ENCODE measurements at regions not wholly inside any gene's neighbourhood (a gene's known extent, or its start where the extent isn't known, plus 50 kb on each side); places are given as distances from the start of the nearest gene placed in this dataset.

- H3K27me3 ChIP-seq (ENCODE audit: insufficient read depth, low read length), result no peaks in the 10 kb centered on the region
- no peaks in the 10 kb centered on the region for H3K4me1 ChIP-seq (ENCODE audit: insufficient read depth, low read length)
- no peaks in the 10 kb centered on the region for H3K36me3 ChIP-seq (ENCODE audit: insufficient read depth, low read length)
- no peak overlapping the region for H3K4me3 ChIP-seq (ENCODE audit: low read length)
- H2AFZ ChIP-seq (ENCODE audit: low read depth, low read length), result no peak overlapping the region
- H3K9me3 ChIP-seq (ENCODE audit: low read length), result peaks cover 24% of the 10 kb centered on the region
Measured at GRCh38 chr15:95701410-95701809, 629.1 kb upstream of the NR2F2 start.

- Histone ChIP-seq H3K36me3 (ENCODE audit: insufficient read depth, low read length) (no peaks in the 10 kb centered on the region), H3K4me3 (ENCODE audit: low read length) (no peak overlapping the region), H2AFZ (ENCODE audit: low read depth, low read length) (no peak overlapping the region), H3K9me3 (ENCODE audit: low read length) (peaks cover 3% of the 10 kb centered on the region), H3K27me3 (ENCODE audit: insufficient read depth, low read length) (no peaks in the 10 kb centered on the region), H3K4me1 (ENCODE audit: insufficient read depth, low read length) (peaks cover 32% of the 10 kb centered on the region)
Measured at GRCh38 chr15:95709959-95710695, 620.4 kb upstream of the NR2F2 start.

DNA sequence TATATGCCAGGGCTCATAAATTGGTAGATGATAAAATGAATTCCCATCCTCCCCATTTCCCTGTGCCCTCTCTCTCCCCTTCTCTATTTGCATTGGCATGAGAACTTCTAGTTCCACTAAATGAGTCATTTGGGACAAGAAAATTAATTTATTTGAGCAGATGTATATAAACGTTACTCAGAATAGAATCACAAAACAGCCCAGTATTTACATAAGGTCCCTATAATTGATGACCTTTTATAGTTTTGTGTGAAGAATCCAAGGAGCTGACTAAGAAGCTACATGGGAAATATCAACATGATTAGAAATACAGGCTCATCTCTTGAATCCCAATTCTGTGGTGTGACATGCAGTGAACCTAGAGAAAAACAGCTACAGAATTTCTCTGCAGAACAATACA, 617.7 kb upstream of the NR2F2 start:
- H3K27me3 ChIP-seq (ENCODE audit: insufficient read depth, low read length), result no peaks in the 10 kb centered on the region
- H2AFZ ChIP-seq (ENCODE audit: low read depth, low read length), result no peak overlapping the region
- no peaks in the 10 kb centered on the region for H3K36me3 ChIP-seq (ENCODE audit: insufficient read depth, low read length)
- H3K4me3 ChIP-seq (ENCODE audit: low read length), result no peak overlapping the region
- H3K9me3 ChIP-seq (ENCODE audit: low read length), result no peaks in the 10 kb centered on the region
- H3K4me1 ChIP-seq (ENCODE audit: insufficient read depth, low read length), result peaks cover 51% of the 10 kb centered on the region

- peaks cover 52% of the 10 kb centered on the region for H3K4me1 ChIP-seq (ENCODE audit: insufficient read depth, low read length)
- no peaks in the 10 kb centered on the region for H3K27me3 ChIP-seq (ENCODE audit: insufficient read depth, low read length)
- H2AFZ ChIP-seq (ENCODE audit: low read depth, low read length), result no peak overlapping the region
- H3K9me3 ChIP-seq (ENCODE audit: low read length), result no peaks in the 10 kb centered on the region
- H3K36me3 ChIP-seq (ENCODE audit: insufficient read depth, low read length), result no peaks in the 10 kb centered on the region
- no peak overlapping the region for H3K4me3 ChIP-seq (ENCODE audit: low read length)
Measured at GRCh38 chr15:95713324-95713723, 617.2 kb upstream of the NR2F2 start.

DNA sequence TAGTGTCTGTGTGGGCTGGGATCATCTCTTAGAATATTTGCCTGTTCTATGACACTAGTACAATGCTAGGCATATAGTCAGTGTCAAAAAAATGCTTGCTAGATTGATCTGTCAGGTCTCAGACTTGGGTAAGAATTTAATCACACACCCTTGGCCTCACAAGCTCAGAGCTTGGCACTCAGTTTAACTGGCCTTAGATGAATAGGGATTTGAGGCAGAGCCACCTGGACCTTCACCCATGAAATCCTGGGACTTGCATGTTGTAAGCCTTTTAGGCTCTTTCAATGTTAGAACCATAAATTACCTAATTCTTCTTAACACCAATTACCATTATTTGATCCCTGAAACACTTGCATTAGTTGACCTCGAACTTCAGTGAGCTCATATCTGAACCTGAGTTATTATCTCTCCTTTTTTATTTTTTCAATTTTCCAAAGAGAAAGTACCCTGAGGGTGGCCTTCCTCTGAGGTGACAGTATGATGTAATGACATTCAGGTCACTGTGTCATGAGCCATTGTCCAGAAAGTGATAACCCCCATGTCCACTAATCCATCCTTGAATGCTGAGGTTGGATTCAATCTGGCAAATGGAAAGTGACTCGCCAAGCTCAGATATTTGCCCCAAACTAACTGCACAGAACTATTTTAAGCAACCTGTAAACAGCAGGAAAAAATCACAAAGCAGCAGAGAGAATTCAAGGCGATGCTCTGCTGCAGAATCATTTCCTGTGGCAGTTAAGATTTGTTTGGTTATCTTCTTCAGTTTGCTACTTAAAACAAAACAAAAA, 615.2 kb upstream of the NR2F2 start:
- H2AFZ ChIP-seq (ENCODE audit: low read depth, low read length), result no peak overlapping the region
- no peaks in the 10 kb centered on the region for H3K9me3 ChIP-seq (ENCODE audit: low read length)
- H3K4me1 ChIP-seq (ENCODE audit: insufficient read depth, low read length), result peaks cover 39% of the 10 kb centered on the region
- H3K27me3 ChIP-seq (ENCODE audit: insufficient read depth, low read length), result no peaks in the 10 kb centered on the region
- H3K36me3 ChIP-seq (ENCODE audit: insufficient read depth, low read length), result no peaks in the 10 kb centered on the region
- no peak overlapping the region for H3K4me3 ChIP-seq (ENCODE audit: low read length)

DNA sequence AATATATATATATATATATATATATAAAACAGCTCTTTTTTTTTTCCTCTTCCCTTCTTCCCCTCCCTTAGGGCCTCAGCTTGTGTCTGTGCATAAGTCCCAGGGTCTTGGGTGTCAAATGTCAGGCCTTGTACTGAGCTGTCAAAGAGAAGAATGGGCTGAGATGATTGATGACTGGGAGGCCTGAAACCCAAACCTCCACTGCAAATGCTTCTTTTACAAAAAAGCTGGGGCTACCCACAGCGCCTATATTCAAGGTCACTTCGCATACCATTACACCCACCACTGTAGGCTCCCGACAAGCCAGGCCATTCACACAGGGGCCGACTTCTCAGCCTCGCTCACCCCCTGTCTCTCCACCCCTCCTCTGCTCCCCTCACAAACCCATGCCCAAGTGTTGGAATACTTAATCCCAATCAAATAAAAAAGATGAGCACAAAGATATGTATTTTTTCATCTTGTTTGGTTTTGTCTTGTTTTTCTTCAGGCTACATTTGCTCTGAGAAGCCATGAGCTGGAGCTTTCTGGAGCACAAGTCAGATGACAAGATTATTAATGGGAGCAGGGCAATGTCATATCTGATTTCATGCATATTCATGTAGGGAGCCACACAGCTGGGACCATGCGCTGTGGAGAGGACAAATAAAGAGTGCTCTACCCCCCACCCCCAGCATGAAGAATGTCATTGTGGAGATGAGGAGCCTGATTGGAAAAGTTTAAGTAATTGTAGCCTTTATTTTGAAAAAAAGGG, 614.4 kb upstream of the NR2F2 start:
- peaks cover 36% of the 10 kb centered on the region for H3K4me1 ChIP-seq (ENCODE audit: insufficient read depth, low read length)
- no peaks in the 10 kb centered on the region for H3K27me3 ChIP-seq (ENCODE audit: insufficient read depth, low read length)
- no peak overlapping the region for H2AFZ ChIP-seq (ENCODE audit: low read depth, low read length)
- H3K9me3 ChIP-seq (ENCODE audit: low read length), result no peaks in the 10 kb centered on the region
- no peaks in the 10 kb centered on the region for H3K36me3 ChIP-seq (ENCODE audit: insufficient read depth, low read length)
- H3K4me3 ChIP-seq (ENCODE audit: low read length), result peak overlapping the region; percentile 19

GRCh38 chr15:95716708-95717107, 613.8 kb upstream of the NR2F2 start:
- no peaks in the 10 kb centered on the region for H3K9me3 ChIP-seq (ENCODE audit: low read length)
- peak overlapping the region; percentile 19 for H3K4me3 ChIP-seq (ENCODE audit: low read length)
- peaks cover 36% of the 10 kb centered on the region for H3K4me1 ChIP-seq (ENCODE audit: insufficient read depth, low read length)
- no peaks in the 10 kb centered on the region for H3K27me3 ChIP-seq (ENCODE audit: insufficient read depth, low read length)
- no peak overlapping the region for H2AFZ ChIP-seq (ENCODE audit: low read depth, low read length)
- H3K36me3 ChIP-seq (ENCODE audit: insufficient read depth, low read length), result no peaks in the 10 kb centered on the region

GRCh38 chr15:95718441-95718840, 612.1 kb upstream of the NR2F2 start:
- H3K9me3 ChIP-seq (ENCODE audit: low read length), result no peaks in the 10 kb centered on the region
- H3K4me3 ChIP-seq (ENCODE audit: low read length), result no peak overlapping the region
- no peaks in the 10 kb centered on the region for H3K36me3 ChIP-seq (ENCODE audit: insufficient read depth, low read length)
- peaks cover 30% of the 10 kb centered on the region for H3K4me1 ChIP-seq (ENCODE audit: insufficient read depth, low read length)
- H2AFZ ChIP-seq (ENCODE audit: low read depth, low read length), result no peak overlapping the region
- no peaks in the 10 kb centered on the region for H3K27me3 ChIP-seq (ENCODE audit: insufficient read depth, low read length)

DNA sequence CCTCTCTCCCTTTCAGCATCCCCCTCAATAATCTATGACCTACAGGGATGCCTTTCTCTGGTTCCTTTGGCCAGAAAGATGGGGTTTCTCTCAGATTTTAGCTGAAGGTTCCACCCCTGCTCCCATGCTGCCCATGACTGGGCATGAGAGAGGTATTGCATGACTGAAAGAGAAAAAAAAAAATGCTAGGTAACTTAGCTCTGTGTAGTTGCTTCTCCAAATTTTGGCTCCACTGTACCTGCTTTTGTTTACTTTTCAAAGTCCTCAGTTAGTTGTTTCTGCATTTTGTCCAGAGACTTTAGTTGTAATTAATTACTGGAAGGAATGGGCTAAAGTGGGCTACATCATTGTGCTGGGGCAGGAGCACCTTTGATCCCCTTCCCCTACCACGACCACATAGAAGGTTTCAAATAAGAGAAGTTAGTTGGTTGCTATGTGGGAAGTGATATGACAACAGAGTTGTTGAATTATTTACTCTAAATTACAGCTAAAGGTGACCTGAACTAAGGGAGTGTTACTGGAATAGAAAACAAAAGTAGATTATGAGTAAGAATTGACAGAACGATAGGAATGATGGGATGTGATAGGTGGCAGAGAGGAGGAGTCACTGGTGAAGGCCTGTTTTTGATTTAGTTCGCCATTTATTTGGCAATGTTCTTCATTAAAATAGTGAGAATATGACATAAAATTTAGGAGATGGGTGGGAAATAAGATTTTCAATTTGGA, 605.4 kb upstream of the NR2F2 start:
- Histone ChIP-seq H2AFZ (ENCODE audit: low read depth, low read length) (no peak overlapping the region), H3K4me3 (ENCODE audit: low read length) (no peak overlapping the region), H3K4me1 (ENCODE audit: insufficient read depth, low read length) (no peaks in the 10 kb centered on the region), H3K9me3 (ENCODE audit: low read length) (no peaks in the 10 kb centered on the region), H3K27me3 (ENCODE audit: insufficient read depth, low read length) (no peaks in the 10 kb centered on the region), H3K36me3 (ENCODE audit: insufficient read depth, low read length) (no peaks in the 10 kb centered on the region)

GRCh38 chr15:95726891-95727290, 603.6 kb upstream of the NR2F2 start:
- Histone ChIP-seq H3K27me3 (ENCODE audit: insufficient read depth, low read length) (no peaks in the 10 kb centered on the region), H3K4me3 (ENCODE audit: low read length) (no peak overlapping the region), H3K4me1 (ENCODE audit: insufficient read depth, low read length) (no peaks in the 10 kb centered on the region), H3K36me3 (ENCODE audit: insufficient read depth, low read length) (no peaks in the 10 kb centered on the region), H2AFZ (ENCODE audit: low read depth, low read length) (no peak overlapping the region), H3K9me3 (ENCODE audit: low read length) (no peaks in the 10 kb centered on the region)

DNA sequence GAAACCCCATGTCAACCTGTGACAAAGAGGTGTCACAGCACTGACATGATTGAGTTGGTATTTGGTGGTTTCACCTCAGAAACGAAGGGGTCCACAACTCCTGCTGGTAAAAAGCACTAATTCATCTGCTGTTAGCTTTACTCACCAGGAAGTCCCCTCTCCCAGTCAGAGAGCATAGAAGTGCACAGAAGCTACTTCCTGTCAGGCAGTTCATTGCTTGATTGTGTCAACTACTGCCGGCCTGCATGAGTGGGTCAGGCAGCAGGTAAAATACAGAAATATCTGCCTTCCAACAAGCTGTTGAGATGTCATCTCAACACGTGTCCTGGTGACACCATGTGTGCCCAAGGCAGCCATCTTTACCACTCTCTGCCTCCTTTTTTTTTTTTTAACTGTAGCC, 596.6 kb upstream of the NR2F2 start:
- H3K4me1 ChIP-seq (ENCODE audit: insufficient read depth, low read length), result peaks cover 8% of the 10 kb centered on the region
- no peaks in the 10 kb centered on the region for H3K27me3 ChIP-seq (ENCODE audit: insufficient read depth, low read length)
- no peak overlapping the region for H3K4me3 ChIP-seq (ENCODE audit: low read length)
- no peaks in the 10 kb centered on the region for H3K36me3 ChIP-seq (ENCODE audit: insufficient read depth, low read length)
- H3K9me3 ChIP-seq (ENCODE audit: low read length), result no peaks in the 10 kb centered on the region
- no peak overlapping the region for H2AFZ ChIP-seq (ENCODE audit: low read depth, low read length)

DNA sequence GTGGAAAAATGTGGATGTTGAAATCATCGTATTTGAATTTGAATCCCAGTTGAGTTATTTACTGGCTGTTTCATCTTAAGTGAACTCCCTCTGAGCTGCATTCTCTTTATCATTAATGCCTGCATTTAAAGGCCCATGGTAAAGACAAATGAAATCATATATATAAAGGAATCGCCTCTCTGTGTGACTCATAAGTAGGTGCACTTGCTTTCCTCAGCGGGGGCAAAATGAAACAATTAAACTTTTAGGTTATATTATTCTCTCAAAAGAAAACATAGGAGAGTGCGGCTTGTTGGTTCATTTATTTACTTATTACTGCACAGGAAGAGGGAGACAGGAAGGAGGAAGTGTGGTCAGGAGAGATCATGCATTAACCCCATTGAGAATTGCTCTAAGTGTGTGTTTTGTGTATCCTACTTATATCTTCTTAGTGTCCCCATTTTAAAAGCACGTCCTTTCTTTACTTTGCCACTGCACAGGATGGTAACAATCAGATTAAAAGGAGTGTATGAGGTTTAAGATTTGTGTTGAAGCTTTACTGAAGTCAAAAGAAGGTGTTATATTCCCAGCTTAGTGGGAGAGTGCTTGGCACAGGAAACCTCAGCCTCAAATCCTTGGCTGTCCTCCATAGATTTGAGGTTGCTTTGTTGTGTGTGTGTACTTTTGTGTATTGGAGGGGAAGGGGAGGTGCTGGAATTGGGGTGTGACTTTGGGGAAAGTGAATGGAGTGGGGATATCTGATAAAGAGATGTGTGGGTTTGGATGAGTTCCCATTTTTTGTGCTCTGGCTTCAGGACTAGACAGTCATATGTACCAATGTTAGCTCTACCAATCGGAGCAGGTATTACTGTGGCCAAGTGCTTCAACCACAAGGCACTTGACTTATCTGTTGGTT, 595.8 kb upstream of the NR2F2 start:
- H3K36me3 ChIP-seq (ENCODE audit: insufficient read depth, low read length), result no peaks in the 10 kb centered on the region
- no peaks in the 10 kb centered on the region for H3K9me3 ChIP-seq (ENCODE audit: low read length)
- H3K27me3 ChIP-seq (ENCODE audit: insufficient read depth, low read length), result no peaks in the 10 kb centered on the region
- H2AFZ ChIP-seq (ENCODE audit: low read depth, low read length), result no peak overlapping the region
- no peak overlapping the region for H3K4me3 ChIP-seq (ENCODE audit: low read length)
- H3K4me1 ChIP-seq (ENCODE audit: insufficient read depth, low read length), result peaks cover 8% of the 10 kb centered on the region

Data from neuron (in vitro differentiated cells).